Adipocyte (in vitro differentiated cells): ENCODE measurements at regions not wholly inside any gene's neighbourhood (a gene's known extent, or its start where the extent isn't known, plus 50 kb on each side); places are given as distances from the start of the nearest gene placed in this dataset.

Source experiments
- DNase-seq: peaks from one replicate; pipeline ENCODE4 v3.0.0-alpha.2; 2015; ENCODE audit warnings: low read depth
- H3K27me3 ChIP-seq: replicated peaks from 2 replicates; pipeline ENCODE4 v1.7.0; 2013; ENCODE audit warnings: mild to moderate bottlenecking, low read length, moderate library complexity; ENCODE audit not compliant: control insufficient read depth, insufficient read depth
- H3K36me3 ChIP-seq: 2 replicates; pipeline ENCODE4 v1.7.0; 2013; ENCODE audit warnings: low read length, mild to moderate bottlenecking, moderate library complexity; ENCODE audit not compliant: control insufficient read depth, insufficient read depth, severe bottlenecking
- H3K4me1 ChIP-seq: 2 replicates; pipeline ENCODE4 v1.7.0; 2013; ENCODE audit warnings: mild to moderate bottlenecking, low read length, moderate library complexity; ENCODE audit not compliant: control insufficient read depth, insufficient read depth
- H3K4me3 ChIP-seq: 2 replicates; pipeline ENCODE4 v1.7.0; 2013; ENCODE audit warnings: mild to moderate bottlenecking, low read length, moderate library complexity
- H3K9ac ChIP-seq: 2 replicates; pipeline ENCODE4 v1.7.0; 2013; ENCODE audit warnings: mild to moderate bottlenecking, low read length, moderate library complexity
- H3K9me3 ChIP-seq: 2 replicates; pipeline ENCODE4 v1.7.0; 2013; ENCODE audit warnings: mild to moderate bottlenecking, low read length, moderate library complexity; ENCODE audit not compliant: control insufficient read depth

DNA sequence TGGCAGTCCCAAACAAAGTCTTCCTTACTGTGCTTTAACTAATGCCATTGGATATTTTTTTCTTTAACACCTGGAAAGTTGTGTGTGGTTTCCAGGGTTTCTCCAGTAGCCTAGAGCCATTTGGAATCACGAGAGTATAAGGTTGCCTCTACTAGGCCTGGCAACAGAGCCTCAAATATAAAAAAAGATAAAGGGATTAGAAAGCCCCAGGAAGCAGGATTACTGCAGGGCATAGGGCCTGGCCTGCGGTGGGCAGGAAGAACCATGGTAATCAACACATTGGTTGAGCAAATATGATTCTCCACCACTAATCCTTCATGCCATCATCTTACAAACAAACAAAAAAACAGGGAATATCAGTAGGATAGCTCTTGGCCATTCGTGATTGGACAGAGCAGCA lies 177.8 kb upstream of the GGTLC1 start:
- Histone ChIP-seq H3K4me3 (no peak overlapping the region), H3K9me3 (peaks cover 12% of the 10 kb centered on the region), H3K36me3 (no peaks in the 10 kb centered on the region), H3K27me3 (no peaks in the 10 kb centered on the region), H3K9ac (no peak overlapping the region), H3K4me1 (no peaks in the 10 kb centered on the region)
- no peak for DNase-seq

- Histone ChIP-seq H3K4me1 (peaks cover 2% of the 10 kb centered on the region), H3K27me3 (no peaks in the 10 kb centered on the region), H3K9me3 (peaks cover 8% of the 10 kb centered on the region), H3K36me3 (no peaks in the 10 kb centered on the region), H3K9ac (no peak overlapping the region), H3K4me3 (no peak overlapping the region)
- DNase-seq = no peak
Measured at GRCh38 chr20:24166123-24166381, 177.5 kb upstream of the GGTLC1 start.

GRCh38 chr20:24165301-24166122 lies 176.9 kb upstream of the GGTLC1 start:
- H3K27me3 ChIP-seq = no peaks in the 10 kb centered on the region
- no peak overlapping the region for H3K9ac ChIP-seq
- H3K4me1 ChIP-seq = peaks cover 4% of the 10 kb centered on the region
- no peak for DNase-seq
- H3K36me3 ChIP-seq = no peaks in the 10 kb centered on the region
- H3K9me3 ChIP-seq = peaks cover 7% of the 10 kb centered on the region
- no peak overlapping the region for H3K4me3 ChIP-seq

DNA sequence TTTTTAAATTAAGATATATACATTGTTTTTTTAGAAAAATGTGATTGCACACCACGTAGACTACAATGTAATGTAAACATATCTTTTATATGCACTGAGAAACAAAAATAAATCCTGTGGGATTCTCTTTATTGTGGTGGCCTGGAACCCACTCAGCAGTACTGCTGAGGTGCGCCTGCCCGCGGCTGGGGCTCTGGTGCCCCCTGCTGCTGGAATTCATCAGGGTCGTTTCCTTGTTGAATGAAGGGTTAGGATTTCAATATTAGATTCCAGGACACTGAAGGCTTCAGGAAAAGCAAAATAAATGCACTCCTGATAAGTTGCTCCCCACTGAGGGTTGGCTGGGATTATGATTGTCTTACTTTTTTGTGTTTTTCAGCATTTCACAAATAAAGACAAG lies 175.8 kb upstream of the GGTLC1 start:
- Histone ChIP-seq H3K36me3 (no peaks in the 10 kb centered on the region), H3K4me1 (peaks cover 4% of the 10 kb centered on the region), H3K9me3 (peaks cover 7% of the 10 kb centered on the region), H3K27me3 (no peaks in the 10 kb centered on the region), H3K4me3 (no peak overlapping the region), H3K9ac (no peak overlapping the region)
- DNase-seq = peak; percentile 36

DNA sequence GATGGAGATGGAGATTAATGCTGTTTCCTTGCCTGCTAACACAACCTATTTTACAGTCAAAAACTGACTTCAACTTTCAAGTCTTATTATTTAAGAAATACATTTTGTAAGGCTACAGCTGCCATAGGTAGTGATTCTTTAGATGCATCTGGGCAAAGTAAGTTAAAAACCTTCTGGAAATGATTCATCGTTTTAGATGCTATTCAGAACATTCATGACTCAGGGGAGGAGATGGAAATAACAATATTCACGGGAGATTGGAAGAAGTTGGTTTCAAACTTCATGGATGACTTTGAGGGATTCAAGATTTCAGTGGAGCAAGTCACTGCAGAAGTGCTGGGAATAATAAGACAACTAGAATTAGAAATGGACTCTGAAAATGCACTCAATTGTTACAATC lies 174.9 kb upstream of the GGTLC1 start:
- Histone ChIP-seq H3K4me3 (no peak overlapping the region), H3K36me3 (no peaks in the 10 kb centered on the region), H3K9me3 (peaks cover 7% of the 10 kb centered on the region), H3K4me1 (peaks cover 4% of the 10 kb centered on the region), H3K9ac (no peak overlapping the region), H3K27me3 (no peaks in the 10 kb centered on the region)
- DNase-seq = peak; percentile 21

- no peak overlapping the region for H3K9ac ChIP-seq
- H3K4me1 ChIP-seq = peaks cover 4% of the 10 kb centered on the region
- peaks cover 9% of the 10 kb centered on the region for H3K27me3 ChIP-seq
- peaks cover 4% of the 10 kb centered on the region for H3K9me3 ChIP-seq
- H3K4me3 ChIP-seq = no peak overlapping the region
- DNase-seq = peak; percentile 88
- H3K36me3 ChIP-seq = no peaks in the 10 kb centered on the region
Measured at GRCh38 chr20:24160563-24161281, 172.1 kb upstream of the GGTLC1 start.

DNA sequence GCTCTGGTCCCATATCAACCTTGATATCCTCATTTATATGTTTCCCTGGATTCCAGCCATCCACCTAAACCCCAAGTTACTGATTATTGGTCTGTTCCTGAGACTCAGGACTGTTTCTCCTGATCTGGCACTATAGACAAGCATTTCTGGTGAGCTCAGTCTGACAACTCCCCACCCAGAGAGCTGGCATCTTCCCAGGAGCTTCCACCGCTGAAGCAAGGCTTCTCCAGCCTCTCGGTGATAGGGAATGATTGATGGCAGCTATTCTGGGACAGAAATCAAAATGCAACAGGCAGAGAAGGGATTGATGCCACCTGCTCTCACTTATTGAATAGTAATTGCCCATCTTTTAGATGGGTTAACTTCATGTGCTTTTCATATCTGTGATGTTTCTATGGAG lies 169.7 kb upstream of the GGTLC1 start:
- no peak for DNase-seq

GRCh38 chr20:24157213-24157612 lies 168.6 kb upstream of the GGTLC1 start:
- no peaks in the 10 kb centered on the region for H3K36me3 ChIP-seq
- peaks cover 4% of the 10 kb centered on the region for H3K4me1 ChIP-seq
- peaks cover 43% of the 10 kb centered on the region for H3K27me3 ChIP-seq
- no peaks in the 10 kb centered on the region for H3K9me3 ChIP-seq
- DNase-seq = no peak
- no peak overlapping the region for H3K9ac ChIP-seq
- no peak overlapping the region for H3K4me3 ChIP-seq

More for the DNA sequence above, 169.7 kb upstream of the GGTLC1 start:
- peaks cover 4% of the 10 kb centered on the region for H3K9me3 ChIP-seq
- H3K27me3 ChIP-seq = peaks cover 34% of the 10 kb centered on the region
- H3K9ac ChIP-seq = no peak overlapping the region
- H3K4me3 ChIP-seq = no peak overlapping the region
- no peaks in the 10 kb centered on the region for H3K36me3 ChIP-seq
- H3K4me1 ChIP-seq = peaks cover 4% of the 10 kb centered on the region

DNA sequence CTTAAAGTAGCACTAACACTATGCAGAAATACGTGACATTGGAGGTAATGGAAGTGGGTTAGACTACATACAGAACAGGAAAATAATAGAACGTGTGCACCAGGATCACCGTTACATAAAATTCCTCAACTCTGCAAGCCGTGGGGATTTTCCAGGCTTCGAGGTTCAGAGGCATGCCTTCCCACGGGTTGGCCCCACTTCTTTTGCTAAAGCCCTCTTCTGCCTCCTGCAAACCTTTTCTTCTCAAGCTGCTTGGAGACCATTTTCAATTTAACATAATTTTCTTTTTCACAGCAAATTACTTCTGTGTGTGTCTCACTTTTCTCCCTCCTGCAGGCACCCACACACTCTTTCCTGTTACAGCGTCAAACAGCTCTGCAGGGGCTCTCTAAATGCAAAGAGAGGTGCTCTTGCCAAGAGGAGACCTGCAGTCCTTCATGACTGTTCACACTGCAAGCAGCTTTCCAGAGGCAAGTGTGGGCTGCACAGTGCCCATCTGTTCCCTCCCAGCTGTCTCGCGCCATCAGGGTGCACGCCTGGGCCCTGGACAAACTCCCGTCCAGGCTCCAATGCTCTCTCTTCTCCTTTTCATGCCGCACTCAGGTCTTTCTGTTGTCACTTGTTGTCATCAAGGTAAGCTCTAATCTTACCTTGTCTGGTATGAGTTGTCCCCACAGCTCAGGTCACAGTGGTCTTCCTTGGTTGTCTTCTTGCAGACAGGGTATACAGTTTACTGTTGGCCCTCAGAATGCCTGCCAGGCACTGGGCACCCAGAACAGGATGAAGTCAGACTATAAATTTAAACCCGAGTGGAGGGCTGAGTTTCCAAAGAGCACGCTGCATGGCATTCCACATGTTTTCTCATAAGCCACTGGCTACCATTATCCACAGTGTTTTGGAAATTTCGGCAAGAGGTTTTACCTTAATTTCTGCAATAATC lies 164.8 kb upstream of the GGTLC1 start:
- H3K9ac ChIP-seq = no peak overlapping the region
- H3K4me3 ChIP-seq = no peak overlapping the region
- no peaks in the 10 kb centered on the region for H3K9me3 ChIP-seq
- H3K36me3 ChIP-seq = no peaks in the 10 kb centered on the region
- no peaks in the 10 kb centered on the region for H3K4me1 ChIP-seq
- DNase-seq = no peak
- peaks cover 57% of the 10 kb centered on the region for H3K27me3 ChIP-seq

DNA sequence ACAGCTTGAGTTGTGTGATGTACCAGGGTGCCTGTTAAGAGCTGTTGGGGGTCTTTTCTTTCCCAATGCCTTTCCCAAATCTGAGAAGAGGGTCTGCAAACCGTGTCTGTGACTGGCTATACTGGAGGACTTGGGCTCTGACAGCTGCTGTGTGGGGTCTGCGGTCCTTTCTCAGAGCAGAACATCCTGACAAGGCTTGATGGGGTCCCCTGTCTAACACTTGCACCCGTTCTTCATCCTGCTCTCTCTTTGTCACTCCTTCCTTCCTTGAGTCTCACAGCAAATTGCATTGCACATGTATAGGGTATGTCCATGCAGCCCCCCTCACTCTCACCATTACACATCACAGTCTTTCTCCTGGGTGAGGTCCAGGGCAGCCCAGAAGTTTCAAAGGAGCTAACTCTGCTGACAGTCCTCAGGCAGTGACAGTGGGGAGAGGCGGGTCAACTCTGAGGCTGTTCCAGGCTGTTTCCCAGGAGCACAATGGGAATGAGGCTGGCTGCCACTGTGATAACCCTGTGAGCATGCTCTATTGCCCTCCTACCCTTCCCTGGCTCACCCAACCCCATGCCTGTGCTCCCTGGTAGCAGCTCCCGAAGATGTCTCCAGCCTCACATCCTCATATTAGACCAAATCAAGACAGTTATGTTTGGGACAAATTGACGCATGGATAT lies 163.2 kb upstream of the GGTLC1 start:
- Histone ChIP-seq H3K9ac (no peak overlapping the region), H3K4me3 (no peak overlapping the region), H3K9me3 (no peaks in the 10 kb centered on the region), H3K36me3 (no peaks in the 10 kb centered on the region), H3K4me1 (no peaks in the 10 kb centered on the region), H3K27me3 (peaks cover 54% of the 10 kb centered on the region)
- no peak for DNase-seq

GRCh38 chr20:24150406-24150805 lies 161.8 kb upstream of the GGTLC1 start:
- peaks cover 45% of the 10 kb centered on the region for H3K27me3 ChIP-seq
- no peaks in the 10 kb centered on the region for H3K9me3 ChIP-seq
- H3K4me3 ChIP-seq = no peak overlapping the region
- no peaks in the 10 kb centered on the region for H3K36me3 ChIP-seq
- H3K9ac ChIP-seq = no peak overlapping the region
- H3K4me1 ChIP-seq = no peaks in the 10 kb centered on the region
- no peak for DNase-seq
